ENCODE measurements at regions not wholly inside any gene's neighbourhood (a gene's known extent, or its start where the extent isn't known, plus 50 kb on each side); places are given as distances from the start of the nearest gene placed in this dataset.

DNA sequence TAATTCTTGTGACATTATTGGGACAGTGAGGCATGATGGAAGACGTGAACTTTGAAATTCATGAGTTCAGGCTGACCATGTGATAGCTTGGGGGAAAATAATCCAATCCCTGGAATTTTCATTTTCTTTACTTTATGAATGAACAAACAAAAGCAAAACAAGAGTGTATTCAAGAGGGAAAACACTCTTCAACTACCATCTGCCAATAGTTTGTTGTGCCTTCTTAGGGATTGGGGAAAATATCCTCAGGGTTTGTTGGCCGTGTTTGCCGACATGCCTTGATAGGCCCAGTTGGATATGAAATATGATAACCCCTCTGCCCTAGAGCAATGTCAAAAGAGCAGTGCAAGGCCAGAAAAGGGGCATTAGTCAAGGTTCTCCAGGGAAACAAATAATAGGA, 80.8 kb upstream of the CLNK start (continued):
- no peak for TF ChIP-seq MYBL2 (CRISPR knock-in tag; IDR thresholded peaks at IDR 0.05)
- no peak for TF ChIP-seq TP53 (CRISPR knock-in tag; IDR thresholded peaks at IDR 0.05)
- TF ChIP-seq, protein P1, sequence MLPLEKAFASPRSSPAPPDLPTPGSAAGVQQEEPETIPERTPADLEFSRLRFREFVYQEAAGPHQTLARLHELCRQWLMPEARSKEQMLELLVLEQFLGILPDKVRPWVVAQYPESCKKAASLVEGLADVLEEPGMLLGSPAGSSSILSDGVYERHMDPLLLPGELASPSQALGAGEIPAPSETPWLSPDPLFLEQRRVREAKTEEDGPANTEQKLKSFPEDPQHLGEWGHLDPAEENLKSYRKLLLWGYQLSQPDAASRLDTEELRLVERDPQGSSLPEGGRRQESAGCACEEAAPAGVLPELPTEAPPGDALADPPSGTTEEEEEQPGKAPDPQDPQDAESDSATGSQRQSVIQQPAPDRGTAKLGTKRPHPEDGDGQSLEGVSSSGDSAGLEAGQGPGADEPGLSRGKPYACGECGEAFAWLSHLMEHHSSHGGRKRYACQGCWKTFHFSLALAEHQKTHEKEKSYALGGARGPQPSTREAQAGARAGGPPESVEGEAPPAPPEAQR (CRISPR knock-in tag; IDR thresholded peaks at IDR 0.05): no peak

DNA sequence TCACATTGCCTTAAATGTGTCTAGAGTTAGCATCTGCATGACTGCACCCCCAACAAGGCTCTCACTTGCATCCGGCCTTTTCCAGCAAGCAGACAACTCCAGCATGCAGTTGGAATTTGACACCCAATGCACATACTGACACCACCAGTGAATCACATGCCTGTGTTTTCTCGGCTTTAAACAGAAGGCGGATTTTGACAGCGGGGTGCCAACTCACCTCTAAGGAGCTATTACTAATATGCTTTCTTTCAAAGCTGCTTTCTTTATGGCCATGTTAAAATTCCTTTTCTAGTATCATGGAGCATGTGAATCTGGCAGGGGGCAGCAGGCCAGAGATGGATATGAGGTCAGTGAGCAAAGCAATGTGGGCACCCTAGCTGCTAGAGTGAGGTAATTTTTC, 78.0 kb upstream of the CLNK start:
- TF ChIP-seq MLX (CRISPR knock-in tag; IDR thresholded peaks at IDR 0.05): no peak
- TF ChIP-seq ZNF423 (CRISPR knock-in tag; IDR thresholded peaks at IDR 0.05): no peak
- no peak for TF ChIP-seq TEAD1 (CRISPR knock-in tag; IDR thresholded peaks at IDR 0.05)
- TF ChIP-seq, protein P2, sequence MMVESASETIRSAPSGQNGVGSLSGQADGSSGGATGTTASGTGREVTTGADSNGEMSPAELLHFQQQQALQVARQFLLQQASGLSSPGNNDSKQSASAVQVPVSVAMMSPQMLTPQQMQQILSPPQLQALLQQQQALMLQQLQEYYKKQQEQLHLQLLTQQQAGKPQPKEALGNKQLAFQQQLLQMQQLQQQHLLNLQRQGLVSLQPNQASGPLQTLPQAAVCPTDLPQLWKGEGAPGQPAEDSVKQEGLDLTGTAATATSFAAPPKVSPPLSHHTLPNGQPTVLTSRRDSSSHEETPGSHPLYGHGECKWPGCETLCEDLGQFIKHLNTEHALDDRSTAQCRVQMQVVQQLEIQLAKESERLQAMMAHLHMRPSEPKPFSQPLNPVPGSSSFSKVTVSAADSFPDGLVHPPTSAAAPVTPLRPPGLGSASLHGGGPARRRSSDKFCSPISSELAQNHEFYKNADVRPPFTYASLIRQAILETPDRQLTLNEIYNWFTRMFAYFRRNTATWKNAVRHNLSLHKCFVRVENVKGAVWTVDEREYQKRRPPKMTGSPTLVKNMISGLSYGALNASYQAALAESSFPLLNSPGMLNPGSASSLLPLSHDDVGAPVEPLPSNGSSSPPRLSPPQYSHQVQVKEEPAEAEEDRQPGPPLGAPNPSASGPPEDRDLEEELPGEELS (CRISPR knock-in tag; IDR thresholded peaks at IDR 0.05): no peak
- no peak for TF ChIP-seq ZNF416 (CRISPR knock-in tag; IDR thresholded peaks at IDR 0.05)
- TF ChIP-seq, protein P3, sequence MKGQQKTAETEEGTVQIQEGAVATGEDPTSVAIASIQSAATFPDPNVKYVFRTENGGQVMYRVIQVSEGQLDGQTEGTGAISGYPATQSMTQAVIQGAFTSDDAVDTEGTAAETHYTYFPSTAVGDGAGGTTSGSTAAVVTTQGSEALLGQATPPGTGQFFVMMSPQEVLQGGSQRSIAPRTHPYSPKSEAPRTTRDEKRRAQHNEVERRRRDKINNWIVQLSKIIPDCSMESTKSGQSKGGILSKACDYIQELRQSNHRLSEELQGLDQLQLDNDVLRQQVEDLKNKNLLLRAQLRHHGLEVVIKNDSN (CRISPR knock-in tag; IDR thresholded peaks at IDR 0.05): no peak
- no peak for TF ChIP-seq NFYB (CRISPR knock-in tag; conservative IDR thresholded peaks at IDR 0.05; ENCODE audit: low read depth)
- TF ChIP-seq CDX4 (CRISPR knock-in tag; IDR thresholded peaks at IDR 0.05; ENCODE audit: borderline replicate concordance): no peak
- no peak for TF ChIP-seq CBFB (CRISPR knock-in tag; IDR thresholded peaks at IDR 0.05; ENCODE audit: low read depth)
- no peak for TF ChIP-seq PRRX2 (CRISPR knock-in tag; IDR thresholded peaks at IDR 0.05)
- TF ChIP-seq, protein P4, sequence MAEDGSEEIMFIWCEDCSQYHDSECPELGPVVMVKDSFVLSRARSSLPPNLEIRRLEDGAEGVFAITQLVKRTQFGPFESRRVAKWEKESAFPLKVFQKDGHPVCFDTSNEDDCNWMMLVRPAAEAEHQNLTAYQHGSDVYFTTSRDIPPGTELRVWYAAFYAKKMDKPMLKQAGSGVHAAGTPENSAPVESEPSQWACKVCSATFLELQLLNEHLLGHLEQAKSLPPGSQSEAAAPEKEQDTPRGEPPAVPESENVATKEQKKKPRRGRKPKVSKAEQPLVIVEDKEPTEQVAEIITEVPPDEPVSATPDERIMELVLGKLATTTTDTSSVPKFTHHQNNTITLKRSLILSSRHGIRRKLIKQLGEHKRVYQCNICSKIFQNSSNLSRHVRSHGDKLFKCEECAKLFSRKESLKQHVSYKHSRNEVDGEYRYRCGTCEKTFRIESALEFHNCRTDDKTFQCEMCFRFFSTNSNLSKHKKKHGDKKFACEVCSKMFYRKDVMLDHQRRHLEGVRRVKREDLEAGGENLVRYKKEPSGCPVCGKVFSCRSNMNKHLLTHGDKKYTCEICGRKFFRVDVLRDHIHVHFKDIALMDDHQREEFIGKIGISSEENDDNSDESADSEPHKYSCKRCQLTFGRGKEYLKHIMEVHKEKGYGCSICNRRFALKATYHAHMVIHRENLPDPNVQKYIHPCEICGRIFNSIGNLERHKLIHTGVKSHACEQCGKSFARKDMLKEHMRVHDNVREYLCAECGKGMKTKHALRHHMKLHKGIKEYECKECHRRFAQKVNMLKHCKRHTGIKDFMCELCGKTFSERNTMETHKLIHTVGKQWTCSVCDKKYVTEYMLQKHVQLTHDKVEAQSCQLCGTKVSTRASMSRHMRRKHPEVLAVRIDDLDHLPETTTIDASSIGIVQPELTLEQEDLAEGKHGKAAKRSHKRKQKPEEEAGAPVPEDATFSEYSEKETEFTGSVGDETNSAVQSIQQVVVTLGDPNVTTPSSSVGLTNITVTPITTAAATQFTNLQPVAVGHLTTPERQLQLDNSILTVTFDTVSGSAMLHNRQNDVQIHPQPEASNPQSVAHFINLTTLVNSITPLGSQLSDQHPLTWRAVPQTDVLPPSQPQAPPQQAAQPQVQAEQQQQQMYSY (CRISPR knock-in tag; IDR thresholded peaks at IDR 0.05): no peak
- no peak for TF ChIP-seq MYBL2 (CRISPR knock-in tag; IDR thresholded peaks at IDR 0.05)
- TF ChIP-seq TCF7 (CRISPR knock-in tag; IDR thresholded peaks at IDR 0.05; ENCODE audit: low read depth): no peak
- TF ChIP-seq ELF4 (CRISPR knock-in tag; IDR thresholded peaks at IDR 0.05; ENCODE audit: low read depth): no peak
- TF ChIP-seq RELA (CRISPR knock-in tag; IDR thresholded peaks at IDR 0.05; ENCODE audit: borderline replicate concordance): no peak
- no peak for TF ChIP-seq MAX (CRISPR knock-in tag; IDR thresholded peaks at IDR 0.05)
- TF ChIP-seq GRHL2 (CRISPR knock-in tag; IDR thresholded peaks at IDR 0.05; ENCODE audit: insufficient replicate concordance, severe bottlenecking): no peak
- TF ChIP-seq ZNF317 (CRISPR knock-in tag; IDR thresholded peaks at IDR 0.05; ENCODE audit: borderline replicate concordance, low read depth): no peak
- Mint-ChIP-seq H3K4me1 (no peaks in the 10 kb centered on the region), H3K27ac (no peak overlapping the region), H3K9me3 (peaks cover 86% of the 10 kb centered on the region), H3K4me3 (no peak overlapping the region), H3K36me3 (peaks cover 58% of the 10 kb centered on the region), H3K27me3 (ENCODE audit: low read depth) (peaks cover 5% of the 10 kb centered on the region; the same call in 1 of the 2 replicates)
- ChIA-PET POLR2A (no interaction called here), CTCF (no interaction called here)
- no peak for ATAC-seq
- no peak for DNase-seq (ENCODE audit: low spot score)
